WTC11 (cell line): ENCODE measurements at regions not wholly inside any gene's neighbourhood (a gene's known extent, or its start where the extent isn't known, plus 50 kb on each side); places are given as distances from the start of the nearest gene placed in this dataset.

Experiments used
- ATAC-seq: fragments of 200-7000 bp; cut with Tn5 transposase; 2 replicates; pipeline ENCODE4 v1.10.0; 2021; ENCODE audit warnings: mild to moderate bottlenecking, moderate library complexity
- CTCF ChIA-PET: fragments of 300-600 bp; sonication (Branson Sonifier 250); formaldehyde crosslinking; loops from one replicate; lab custom pipeline; 2021; ENCODE audit warnings: antibody characterized with exemption; lab: Charles Lee
- POLR2A ChIA-PET: fragments of 350-600 bp; sonication (Branson Sonifier 250); formaldehyde crosslinking; loops from one replicate; lab custom pipeline; 2021; ENCODE audit warnings: antibody characterized with exemption; lab: Charles Lee
- DNase-seq: peaks from one replicate; pipeline ENCODE4 v3.0.0; 2021; ENCODE audit warnings: low spot score
- H3K27ac Mint-ChIP-seq: 2 replicates; pipeline ENCODE4 v1.8.0; 2021; ENCODE audit warnings: mixed read lengths
- H3K27me3 Mint-ChIP-seq: 2 replicates; pipeline ENCODE4 v1.8.0; 2021; ENCODE audit warnings: low read depth, mild to moderate bottlenecking, moderate library complexity, mixed read lengths
- H3K36me3 Mint-ChIP-seq: 2 replicates; pipeline ENCODE4 v1.8.0; 2021; ENCODE audit warnings: mixed read lengths
- H3K4me1 Mint-ChIP-seq: 2 replicates; pipeline ENCODE4 v1.8.0; 2022; ENCODE audit warnings: mixed read lengths
- H3K4me3 Mint-ChIP-seq: 2 replicates; pipeline ENCODE4 v1.8.0; 2021; ENCODE audit warnings: mild to moderate bottlenecking, moderate library complexity, mixed read lengths
- H3K9me3 Mint-ChIP-seq: 2 replicates; pipeline ENCODE4 v1.8.0; 2021; ENCODE audit warnings: mixed read lengths
- ATF2 ChIP-seq: sonication (generic); formaldehyde crosslinking; IDR thresholded peaks from 2 replicates; pipeline ENCODE4 v1.8.1; 2022; ENCODE audit warnings: low read depth, missing genetic modification reagents, borderline replicate concordance
- CBFB ChIP-seq: sonication (generic); formaldehyde crosslinking; IDR thresholded peaks from 2 replicates; pipeline ENCODE4 v1.8.1; 2022; ENCODE audit warnings: mild to moderate bottlenecking, low read depth, missing genetic modification reagents
- CREB1 ChIP-seq: sonication (generic); formaldehyde crosslinking; IDR thresholded peaks from 2 replicates; pipeline ENCODE4 v1.8.0; 2023; ENCODE audit warnings: mild to moderate bottlenecking, missing genetic modification reagents
- E2F5 ChIP-seq: sonication (generic); formaldehyde crosslinking; IDR thresholded peaks from 2 replicates; pipeline ENCODE4 v1.8.1; 2022; ENCODE audit warnings: mild to moderate bottlenecking, moderate library complexity, missing genetic modification reagents
- ESRRA ChIP-seq: sonication (generic); formaldehyde crosslinking; IDR thresholded peaks from 2 replicates; pipeline ENCODE4 v1.8.1; 2022; ENCODE audit warnings: mild to moderate bottlenecking, missing genetic modification reagents, borderline replicate concordance
- FOXP4 ChIP-seq: sonication (generic); formaldehyde crosslinking; IDR thresholded peaks from 2 replicates; pipeline ENCODE4 v1.8.0; 2022; ENCODE audit warnings: mild to moderate bottlenecking, missing genetic modification reagents
- GTF2I ChIP-seq: fragments of 250-450 bp; sonication (Bioruptor Pico); conservative IDR thresholded peaks from 2 replicates; pipeline ENCODE4 v1.4.0; 2021; ENCODE audit warnings: mild to moderate bottlenecking
- KAT7 ChIP-seq: sonication (generic); formaldehyde crosslinking; IDR thresholded peaks from 2 replicates; pipeline ENCODE4 v1.8.1; 2023; ENCODE audit warnings: missing genetic modification reagents, mild to moderate bottlenecking, borderline replicate concordance
- MLX ChIP-seq: sonication (generic); formaldehyde crosslinking; IDR thresholded peaks from 2 replicates; pipeline ENCODE4 v1.8.1; 2023; ENCODE audit warnings: mild to moderate bottlenecking, missing genetic modification reagents, moderate library complexity
- MYBL2 ChIP-seq: sonication (generic); formaldehyde crosslinking; IDR thresholded peaks from 2 replicates; pipeline ENCODE4 v1.8.1; 2023; ENCODE audit warnings: mild to moderate bottlenecking, moderate library complexity, missing genetic modification reagents
- OVOL2 ChIP-seq: fragments of 250-450 bp; sonication (Bioruptor Pico); IDR thresholded peaks from 2 replicates; pipeline ENCODE4 v1.9.0; 2021; ENCODE audit warnings: mild to moderate bottlenecking, borderline replicate concordance
- RELA ChIP-seq: sonication (generic); formaldehyde crosslinking; IDR thresholded peaks from 2 replicates; pipeline ENCODE4 v1.8.1; 2022; ENCODE audit warnings: missing genetic modification reagents, mild to moderate bottlenecking, borderline replicate concordance
- RORB ChIP-seq: fragments of 250-450 bp; sonication (Bioruptor Pico); IDR thresholded peaks from 2 replicates; pipeline ENCODE4 v1.9.0; 2021; ENCODE audit warnings: mild to moderate bottlenecking
- SMAD3 ChIP-seq: sonication (generic); formaldehyde crosslinking; IDR thresholded peaks from 2 replicates; pipeline ENCODE4 v1.8.0; 2022; ENCODE audit warnings: missing genetic modification reagents, mild to moderate bottlenecking, borderline replicate concordance
- TEAD1 ChIP-seq: sonication (generic); formaldehyde crosslinking; IDR thresholded peaks from 2 replicates; pipeline ENCODE4 v1.8.0; 2022; ENCODE audit warnings: mild to moderate bottlenecking, missing genetic modification reagents
- ZNF423 ChIP-seq: fragments of 250-450 bp; sonication (Bioruptor Pico); IDR thresholded peaks from 2 replicates; pipeline ENCODE4 v2.1.2; 2022; ENCODE audit warnings: mild to moderate bottlenecking, moderate library complexity
- TF ChIP-seq, protein P1 (sequence below): sonication (generic); formaldehyde crosslinking; IDR thresholded peaks from 2 replicates; pipeline ENCODE4 v1.8.0; 2022; ENCODE audit warnings: mild to moderate bottlenecking, missing genetic modification reagents
- TF ChIP-seq, protein P2 (sequence below): fragments of 200-600 bp; IDR thresholded peaks from 2 replicates; pipeline ENCODE4 v1.8.0; 2022; ENCODE audit warnings: antibody characterized with exemption
- TF ChIP-seq, protein P3 (sequence below): sonication (generic); formaldehyde crosslinking; IDR thresholded peaks from 2 replicates; pipeline ENCODE4 v1.8.0; 2023; ENCODE audit warnings: missing genetic modification reagents, mild to moderate bottlenecking, borderline replicate concordance

- TF ChIP-seq OVOL2 (CRISPR knock-in tag) = no peak
- no peak for TF ChIP-seq RORB (CRISPR knock-in tag)
- TF ChIP-seq KAT7 (CRISPR knock-in tag) = no peak
- no peak for TF ChIP-seq MYBL2 (CRISPR knock-in tag)
- Mint-ChIP-seq H3K9me3 (peaks cover 63% of the 10 kb centered on the region), H3K36me3 (peaks cover 18% of the 10 kb centered on the region), H3K27ac (no peak overlapping the region), H3K4me3 (no peak overlapping the region), H3K27me3 (no peaks in the 10 kb centered on the region; the same call in 1 of the 2 replicates), H3K4me1 (0 out of 2 replicates have a peak, but pooled peaks cover 3% of the 10 kb centered on the region)
- ATAC-seq = no peak
- CTCF ChIA-PET = no interaction called here
- POLR2A ChIA-PET = no interaction called here
- DNase-seq = no peak
Observed at GRCh38 chr22:47561115-47561675, 798.7 kb downstream of the TBC1D22A start.

DNA sequence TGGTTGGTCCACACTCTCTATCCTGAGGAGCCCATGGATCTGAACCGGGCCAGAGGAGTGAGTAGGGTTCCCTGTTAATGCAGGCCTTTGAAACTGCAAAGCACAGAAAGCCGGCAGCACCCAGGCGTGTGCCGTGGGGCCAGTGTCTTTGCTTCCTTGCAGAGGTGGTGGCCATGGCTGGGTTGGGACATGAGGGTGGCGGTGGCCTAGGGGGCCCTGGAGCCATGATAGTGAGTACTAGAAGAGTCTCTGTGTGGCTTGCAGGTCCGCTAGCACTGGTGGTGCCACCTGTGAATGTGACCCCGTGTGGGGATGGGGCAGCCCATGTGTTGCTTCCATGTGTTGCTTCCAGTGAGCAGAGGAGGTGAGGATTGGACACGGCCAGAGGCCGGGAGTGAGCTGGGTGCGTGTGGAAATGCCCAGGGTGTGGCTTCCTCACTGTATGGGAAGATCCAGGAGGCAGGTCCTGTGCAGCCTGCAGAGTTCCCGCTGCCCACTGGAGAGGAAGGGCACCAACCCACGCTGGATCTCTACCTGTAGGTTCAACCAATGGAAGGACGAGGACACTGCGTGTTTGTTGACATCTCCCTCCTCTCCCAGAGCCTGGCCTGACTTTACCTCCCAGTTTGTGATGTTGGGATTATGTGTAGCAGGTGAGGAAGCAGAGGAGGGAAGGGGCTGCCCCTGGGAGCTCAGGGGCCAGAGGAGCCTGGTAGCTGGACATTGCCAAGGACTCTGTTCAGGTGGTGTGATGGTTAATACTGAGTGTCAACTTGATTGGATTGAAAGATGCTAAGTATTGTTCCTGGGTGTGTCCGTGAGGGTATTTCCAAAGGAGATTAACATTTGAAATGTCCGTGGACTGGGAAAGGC lies 796.6 kb downstream of the TBC1D22A start:
- no peak overlapping the region for H3K27ac Mint-ChIP-seq
- H3K27me3 Mint-ChIP-seq = peaks cover under 1% of the 10 kb centered on the region; the same call in 1 of the 2 replicates
- H3K4me3 Mint-ChIP-seq = no peak overlapping the region
- H3K36me3 Mint-ChIP-seq = peaks cover 18% of the 10 kb centered on the region
- 0 out of 2 replicates have a peak, but pooled peaks cover 3% of the 10 kb centered on the region for H3K4me1 Mint-ChIP-seq
- peaks cover 56% of the 10 kb centered on the region for H3K9me3 Mint-ChIP-seq
- POLR2A ChIA-PET = no interaction called here
- ATAC-seq (no peak), DNase-seq (no peak)
- CTCF ChIA-PET = no interaction called here
- TF ChIP-seq RELA (CRISPR knock-in tag) = no peak
- no peak for TF ChIP-seq TEAD1 (CRISPR knock-in tag)
- TF ChIP-seq, protein P1, sequence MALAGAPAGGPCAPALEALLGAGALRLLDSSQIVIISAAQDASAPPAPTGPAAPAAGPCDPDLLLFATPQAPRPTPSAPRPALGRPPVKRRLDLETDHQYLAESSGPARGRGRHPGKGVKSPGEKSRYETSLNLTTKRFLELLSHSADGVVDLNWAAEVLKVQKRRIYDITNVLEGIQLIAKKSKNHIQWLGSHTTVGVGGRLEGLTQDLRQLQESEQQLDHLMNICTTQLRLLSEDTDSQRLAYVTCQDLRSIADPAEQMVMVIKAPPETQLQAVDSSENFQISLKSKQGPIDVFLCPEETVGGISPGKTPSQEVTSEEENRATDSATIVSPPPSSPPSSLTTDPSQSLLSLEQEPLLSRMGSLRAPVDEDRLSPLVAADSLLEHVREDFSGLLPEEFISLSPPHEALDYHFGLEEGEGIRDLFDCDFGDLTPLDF (CRISPR knock-in tag) = no peak
- no peak for TF ChIP-seq SMAD3 (CRISPR knock-in tag)
- no peak for TF ChIP-seq ZNF423 (CRISPR knock-in tag)
- TF ChIP-seq ESRRA (CRISPR knock-in tag) = no peak
- no peak for TF ChIP-seq GTF2I
- no peak for TF ChIP-seq FOXP4 (CRISPR knock-in tag)
- TF ChIP-seq, protein P2, sequence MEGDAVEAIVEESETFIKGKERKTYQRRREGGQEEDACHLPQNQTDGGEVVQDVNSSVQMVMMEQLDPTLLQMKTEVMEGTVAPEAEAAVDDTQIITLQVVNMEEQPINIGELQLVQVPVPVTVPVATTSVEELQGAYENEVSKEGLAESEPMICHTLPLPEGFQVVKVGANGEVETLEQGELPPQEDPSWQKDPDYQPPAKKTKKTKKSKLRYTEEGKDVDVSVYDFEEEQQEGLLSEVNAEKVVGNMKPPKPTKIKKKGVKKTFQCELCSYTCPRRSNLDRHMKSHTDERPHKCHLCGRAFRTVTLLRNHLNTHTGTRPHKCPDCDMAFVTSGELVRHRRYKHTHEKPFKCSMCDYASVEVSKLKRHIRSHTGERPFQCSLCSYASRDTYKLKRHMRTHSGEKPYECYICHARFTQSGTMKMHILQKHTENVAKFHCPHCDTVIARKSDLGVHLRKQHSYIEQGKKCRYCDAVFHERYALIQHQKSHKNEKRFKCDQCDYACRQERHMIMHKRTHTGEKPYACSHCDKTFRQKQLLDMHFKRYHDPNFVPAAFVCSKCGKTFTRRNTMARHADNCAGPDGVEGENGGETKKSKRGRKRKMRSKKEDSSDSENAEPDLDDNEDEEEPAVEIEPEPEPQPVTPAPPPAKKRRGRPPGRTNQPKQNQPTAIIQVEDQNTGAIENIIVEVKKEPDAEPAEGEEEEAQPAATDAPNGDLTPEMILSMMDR = no peak
- no peak for TF ChIP-seq E2F5
- no peak for TF ChIP-seq MLX (CRISPR knock-in tag)
- TF ChIP-seq, protein P3, sequence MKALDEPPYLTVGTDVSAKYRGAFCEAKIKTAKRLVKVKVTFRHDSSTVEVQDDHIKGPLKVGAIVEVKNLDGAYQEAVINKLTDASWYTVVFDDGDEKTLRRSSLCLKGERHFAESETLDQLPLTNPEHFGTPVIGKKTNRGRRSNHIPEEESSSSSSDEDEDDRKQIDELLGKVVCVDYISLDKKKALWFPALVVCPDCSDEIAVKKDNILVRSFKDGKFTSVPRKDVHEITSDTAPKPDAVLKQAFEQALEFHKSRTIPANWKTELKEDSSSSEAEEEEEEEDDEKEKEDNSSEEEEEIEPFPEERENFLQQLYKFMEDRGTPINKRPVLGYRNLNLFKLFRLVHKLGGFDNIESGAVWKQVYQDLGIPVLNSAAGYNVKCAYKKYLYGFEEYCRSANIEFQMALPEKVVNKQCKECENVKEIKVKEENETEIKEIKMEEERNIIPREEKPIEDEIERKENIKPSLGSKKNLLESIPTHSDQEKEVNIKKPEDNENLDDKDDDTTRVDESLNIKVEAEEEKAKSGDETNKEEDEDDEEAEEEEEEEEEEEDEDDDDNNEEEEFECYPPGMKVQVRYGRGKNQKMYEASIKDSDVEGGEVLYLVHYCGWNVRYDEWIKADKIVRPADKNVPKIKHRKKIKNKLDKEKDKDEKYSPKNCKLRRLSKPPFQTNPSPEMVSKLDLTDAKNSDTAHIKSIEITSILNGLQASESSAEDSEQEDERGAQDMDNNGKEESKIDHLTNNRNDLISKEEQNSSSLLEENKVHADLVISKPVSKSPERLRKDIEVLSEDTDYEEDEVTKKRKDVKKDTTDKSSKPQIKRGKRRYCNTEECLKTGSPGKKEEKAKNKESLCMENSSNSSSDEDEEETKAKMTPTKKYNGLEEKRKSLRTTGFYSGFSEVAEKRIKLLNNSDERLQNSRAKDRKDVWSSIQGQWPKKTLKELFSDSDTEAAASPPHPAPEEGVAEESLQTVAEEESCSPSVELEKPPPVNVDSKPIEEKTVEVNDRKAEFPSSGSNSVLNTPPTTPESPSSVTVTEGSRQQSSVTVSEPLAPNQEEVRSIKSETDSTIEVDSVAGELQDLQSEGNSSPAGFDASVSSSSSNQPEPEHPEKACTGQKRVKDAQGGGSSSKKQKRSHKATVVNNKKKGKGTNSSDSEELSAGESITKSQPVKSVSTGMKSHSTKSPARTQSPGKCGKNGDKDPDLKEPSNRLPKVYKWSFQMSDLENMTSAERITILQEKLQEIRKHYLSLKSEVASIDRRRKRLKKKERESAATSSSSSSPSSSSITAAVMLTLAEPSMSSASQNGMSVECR (CRISPR knock-in tag) = no peak
- TF ChIP-seq CBFB = no peak
- TF ChIP-seq ATF2 (CRISPR knock-in tag) = no peak
- no peak for TF ChIP-seq CREB1 (CRISPR knock-in tag)
